ENCODE measurements at regions not wholly inside any gene's neighbourhood (a gene's known extent, or its start where the extent isn't known, plus 50 kb on each side); places are given as distances from the start of the nearest gene placed in this dataset.
"Not testable (repeated sequence)": the region's sequence is repeated elsewhere in the genome, so short reads cannot be mapped to it uniquely, and the experiment has no call there.

DNA sequence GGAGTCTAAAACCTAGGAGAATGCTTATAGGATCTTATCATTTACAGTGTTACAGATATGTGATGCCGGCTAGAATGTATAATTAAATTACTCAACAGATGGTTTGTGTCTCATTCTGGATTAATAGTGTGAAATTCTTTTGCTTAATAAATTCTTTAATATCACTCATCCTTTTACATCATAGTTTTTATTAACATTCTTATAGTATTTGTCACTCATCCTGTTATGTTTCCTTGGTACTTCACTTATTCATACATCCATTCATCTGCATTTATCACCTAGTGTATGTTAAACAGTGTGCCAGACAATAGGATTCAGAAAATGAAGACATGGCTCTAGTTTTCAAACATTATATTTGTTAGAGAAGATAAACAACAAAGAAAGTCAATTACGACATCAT lies 468.7 kb downstream of the FRK start:
- no peak overlapping the region for H3K27ac ChIP-seq (ENCODE audit: low read depth in 1 of 2, low read length in 1 of 2)

DNA sequence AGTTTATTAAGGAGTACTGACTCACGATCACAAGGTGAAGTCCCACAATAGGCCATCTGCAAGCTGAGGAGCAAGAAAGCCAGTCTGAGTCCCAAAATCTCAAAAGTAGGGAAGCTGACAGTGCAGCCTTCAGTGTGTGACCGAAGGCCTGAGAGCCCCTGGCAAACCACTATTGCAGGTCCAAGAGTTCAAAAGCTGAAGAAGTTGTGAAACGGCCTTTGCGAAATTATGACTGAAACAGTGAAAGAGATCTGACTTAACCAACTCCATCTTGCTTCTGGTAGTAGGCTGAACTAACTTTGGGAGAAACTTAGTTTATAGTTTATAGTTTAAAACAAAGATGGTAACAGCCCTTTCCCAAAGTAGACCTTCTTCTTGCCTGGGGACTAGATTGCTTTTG lies 471.6 kb downstream of the FRK start:
- DNase-seq (ENCODE audit: low read depth in 6 of 9, low spot score in 9 of 9); H3K4me3 ChIP-seq (ENCODE audit: low read length in 2 of 2); H3K27me3 ChIP-seq (ENCODE audit: control insufficient read depth in 2 of 2, insufficient read depth in 1 of 2, low read length in 1 of 2); H3K4me1 ChIP-seq (ENCODE audit: control insufficient read depth in 2 of 2, insufficient read depth in 2 of 2, low read length in 2 of 2); H3K27ac ChIP-seq (ENCODE audit: low read depth in 1 of 2, low read length in 1 of 2); H3K9me3 ChIP-seq (ENCODE audit: control insufficient read depth in 2 of 2, insufficient read depth in 1 of 2, low read length in 1 of 2); H3K36me3 ChIP-seq (ENCODE audit: control insufficient read depth in 2 of 2, insufficient read depth in 2 of 2, low read length in 1 of 2): not testable (repeated sequence)
- WGBS, result 95% methylated on average over 4 of the region's 4 CpGs

More for the DNA sequence above, 468.7 kb downstream of the FRK start:
- Histone ChIP-seq H3K9me3 (ENCODE audit: control insufficient read depth in 2 of 2, insufficient read depth in 1 of 2, low read length in 1 of 2) (no peaks in the 10 kb centered on the region), H3K4me3 (ENCODE audit: low read length in 2 of 2) (no peak overlapping the region), H3K4me1 (ENCODE audit: control insufficient read depth in 2 of 2, insufficient read depth in 2 of 2, low read length in 2 of 2) (no peaks in the 10 kb centered on the region), H3K27me3 (ENCODE audit: control insufficient read depth in 2 of 2, insufficient read depth in 1 of 2, low read length in 1 of 2) (no peaks in the 10 kb centered on the region), H3K36me3 (ENCODE audit: control insufficient read depth in 2 of 2, insufficient read depth in 2 of 2, low read length in 1 of 2) (no peaks in the 10 kb centered on the region)
- WGBS, result 96% methylated on average over 2 of the region's 2 CpGs
- no peak for DNase-seq (ENCODE audit: low read depth in 6 of 9, low spot score in 9 of 9)

GRCh38 chr6:115583290-115583689 lies 477.4 kb downstream of the FRK start:
- Histone ChIP-seq H3K27me3 (ENCODE audit: control insufficient read depth in 2 of 2, insufficient read depth in 1 of 2, low read length in 1 of 2) (no peaks in the 10 kb centered on the region), H3K9me3 (ENCODE audit: control insufficient read depth in 2 of 2, insufficient read depth in 1 of 2, low read length in 1 of 2) (no peaks in the 10 kb centered on the region), H3K4me3 (ENCODE audit: low read length in 2 of 2) (no peak overlapping the region), H3K4me1 (ENCODE audit: control insufficient read depth in 2 of 2, insufficient read depth in 2 of 2, low read length in 2 of 2) (no peaks in the 10 kb centered on the region), H3K27ac (ENCODE audit: low read depth in 1 of 2, low read length in 1 of 2) (no peak overlapping the region), H3K36me3 (ENCODE audit: control insufficient read depth in 2 of 2, insufficient read depth in 2 of 2, low read length in 1 of 2) (no peaks in the 10 kb centered on the region)
- 72% methylated on average over 1 of the region's 1 CpG for WGBS
- DNase-seq (ENCODE audit: low read depth in 6 of 9, low spot score in 9 of 9), result no peak

- no peaks in the 10 kb centered on the region for H3K4me1 ChIP-seq (ENCODE audit: control insufficient read depth in 2 of 2, insufficient read depth in 2 of 2, low read length in 2 of 2)
- WGBS, result 100% methylated on average over 2 of the region's 2 CpGs
- H3K9me3 ChIP-seq (ENCODE audit: control insufficient read depth in 2 of 2, insufficient read depth in 1 of 2, low read length in 1 of 2), result no peaks in the 10 kb centered on the region
- H3K27ac ChIP-seq (ENCODE audit: low read depth in 1 of 2, low read length in 1 of 2), result no peak overlapping the region
- H3K27me3 ChIP-seq (ENCODE audit: control insufficient read depth in 2 of 2, insufficient read depth in 1 of 2, low read length in 1 of 2), result no peaks in the 10 kb centered on the region
- no peak overlapping the region for H3K4me3 ChIP-seq (ENCODE audit: low read length in 2 of 2)
- DNase-seq (ENCODE audit: low read depth in 6 of 9, low spot score in 9 of 9), result no peak
- H3K36me3 ChIP-seq (ENCODE audit: control insufficient read depth in 2 of 2, insufficient read depth in 2 of 2, low read length in 1 of 2), result no peaks in the 10 kb centered on the region
Observed at GRCh38 chr6:115582386-115582785, 478.3 kb downstream of the FRK start.

- not testable (repeated sequence) for DNase-seq (ENCODE audit: low read depth in 6 of 9, low spot score in 9 of 9); H3K27ac ChIP-seq (ENCODE audit: low read depth in 1 of 2, low read length in 1 of 2); H3K27me3 ChIP-seq (ENCODE audit: control insufficient read depth in 2 of 2, insufficient read depth in 1 of 2, low read length in 1 of 2); H3K4me1 ChIP-seq (ENCODE audit: control insufficient read depth in 2 of 2, insufficient read depth in 2 of 2, low read length in 2 of 2); H3K4me3 ChIP-seq (ENCODE audit: low read length in 2 of 2); H3K9me3 ChIP-seq (ENCODE audit: control insufficient read depth in 2 of 2, insufficient read depth in 1 of 2, low read length in 1 of 2); H3K36me3 ChIP-seq (ENCODE audit: control insufficient read depth in 2 of 2, insufficient read depth in 2 of 2, low read length in 1 of 2)
- WGBS, result 74% methylated on average over 2 of the region's 2 CpGs
Observed at GRCh38 chr6:115579565-115579964, 481.1 kb downstream of the FRK start.

DNA sequence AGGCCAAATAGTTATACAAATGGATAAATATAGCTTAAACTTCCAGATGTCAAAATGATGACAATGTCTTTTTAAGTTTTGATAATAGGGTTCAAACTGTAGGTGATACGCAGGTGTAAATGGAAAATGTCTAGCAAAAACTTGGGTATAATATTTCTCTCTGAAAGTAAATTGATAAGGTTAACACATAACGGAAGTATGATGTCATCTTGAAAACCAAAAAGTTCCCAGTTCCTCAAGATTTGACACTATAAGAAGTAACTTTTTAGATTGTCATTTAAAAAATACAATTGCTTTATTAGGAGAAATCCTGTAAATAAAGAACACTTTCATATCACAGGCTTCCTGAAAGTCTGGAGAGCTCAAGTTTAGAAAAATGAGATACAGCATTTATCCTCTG lies 483.4 kb downstream of the FRK start:
- Histone ChIP-seq H3K27me3 (ENCODE audit: control insufficient read depth in 2 of 2, insufficient read depth in 1 of 2, low read length in 1 of 2) (no peaks in the 10 kb centered on the region), H3K9me3 (ENCODE audit: control insufficient read depth in 2 of 2, insufficient read depth in 1 of 2, low read length in 1 of 2) (no peaks in the 10 kb centered on the region), H3K27ac (ENCODE audit: low read depth in 1 of 2, low read length in 1 of 2) (no peak overlapping the region), H3K4me1 (ENCODE audit: control insufficient read depth in 2 of 2, insufficient read depth in 2 of 2, low read length in 2 of 2) (no peaks in the 10 kb centered on the region), H3K36me3 (ENCODE audit: control insufficient read depth in 2 of 2, insufficient read depth in 2 of 2, low read length in 1 of 2) (no peaks in the 10 kb centered on the region), H3K4me3 (ENCODE audit: low read length in 2 of 2) (no peak overlapping the region)
- no peak for DNase-seq (ENCODE audit: low read depth in 6 of 9, low spot score in 9 of 9)
- 68% methylated on average over 2 of the region's 2 CpGs for WGBS

DNA sequence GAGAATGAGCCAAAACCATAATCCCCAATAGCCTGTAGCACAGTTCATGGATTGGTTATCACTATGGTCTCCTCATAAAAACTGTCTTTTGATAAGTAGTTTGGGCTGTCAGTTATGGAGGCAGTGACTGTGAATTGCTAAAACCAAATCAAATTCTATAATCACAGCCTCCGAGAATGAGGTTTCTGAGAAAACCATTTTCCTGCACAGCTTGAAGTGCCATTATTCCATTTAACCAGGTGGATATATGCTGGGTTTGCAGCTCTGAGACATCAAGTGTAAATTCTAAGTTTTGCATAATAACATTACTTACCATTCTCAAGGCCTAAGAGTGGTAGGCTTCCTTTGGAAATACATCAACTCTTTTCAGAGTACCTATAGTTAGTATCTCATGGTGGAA lies 485.4 kb downstream of the FRK start:
- H3K27ac ChIP-seq (ENCODE audit: low read depth in 1 of 2, low read length in 1 of 2), result no peak overlapping the region
- DNase-seq (ENCODE audit: low read depth in 6 of 9, low spot score in 9 of 9), result no peak
- WGBS, result 96% methylated on average over 1 of the region's 1 CpG
- H3K4me1 ChIP-seq (ENCODE audit: control insufficient read depth in 2 of 2, insufficient read depth in 2 of 2, low read length in 2 of 2), result no peaks in the 10 kb centered on the region
- H3K27me3 ChIP-seq (ENCODE audit: control insufficient read depth in 2 of 2, insufficient read depth in 1 of 2, low read length in 1 of 2), result no peaks in the 10 kb centered on the region
- H3K4me3 ChIP-seq (ENCODE audit: low read length in 2 of 2), result no peak overlapping the region
- H3K36me3 ChIP-seq (ENCODE audit: control insufficient read depth in 2 of 2, insufficient read depth in 2 of 2, low read length in 1 of 2), result no peaks in the 10 kb centered on the region
- no peaks in the 10 kb centered on the region for H3K9me3 ChIP-seq (ENCODE audit: control insufficient read depth in 2 of 2, insufficient read depth in 1 of 2, low read length in 1 of 2)

- Histone ChIP-seq H3K4me1 (ENCODE audit: control insufficient read depth in 2 of 2, insufficient read depth in 2 of 2, low read length in 2 of 2) (no peaks in the 10 kb centered on the region), H3K27ac (ENCODE audit: low read depth in 1 of 2, low read length in 1 of 2) (no peak overlapping the region), H3K9me3 (ENCODE audit: control insufficient read depth in 2 of 2, insufficient read depth in 1 of 2, low read length in 1 of 2) (no peaks in the 10 kb centered on the region), H3K27me3 (ENCODE audit: control insufficient read depth in 2 of 2, insufficient read depth in 1 of 2, low read length in 1 of 2) (no peaks in the 10 kb centered on the region), H3K36me3 (ENCODE audit: control insufficient read depth in 2 of 2, insufficient read depth in 2 of 2, low read length in 1 of 2) (no peaks in the 10 kb centered on the region), H3K4me3 (ENCODE audit: low read length in 2 of 2) (no peak overlapping the region)
- WGBS, result 86% methylated on average over 2 of the region's 2 CpGs
- DNase-seq (ENCODE audit: low read depth in 6 of 9, low spot score in 9 of 9), result no peak
Observed at GRCh38 chr6:115573861-115574260, 486.8 kb downstream of the FRK start.

DNA sequence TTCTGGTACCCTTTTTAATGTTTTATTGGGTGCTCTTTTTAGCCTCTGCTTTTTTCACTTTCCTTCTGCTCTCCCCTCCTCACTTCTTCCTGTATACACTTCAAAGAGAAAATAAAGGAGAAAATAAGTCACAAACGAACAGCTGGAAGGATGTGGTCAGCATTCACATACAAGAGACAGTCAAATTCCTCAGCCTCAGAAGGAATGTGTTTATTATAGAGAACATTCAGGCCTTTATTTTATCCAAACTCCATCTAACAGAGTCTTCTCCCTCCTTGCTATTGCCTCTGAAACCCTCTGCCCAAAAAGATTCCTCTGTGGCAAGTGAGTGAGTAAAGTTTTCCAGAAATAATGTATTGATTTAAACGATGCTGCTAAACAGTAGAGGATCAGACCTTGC lies 490.4 kb downstream of the FRK start:
- H3K27me3 ChIP-seq (ENCODE audit: control insufficient read depth in 2 of 2, insufficient read depth in 1 of 2, low read length in 1 of 2), result no peaks in the 10 kb centered on the region
- WGBS, result 36% methylated on average over 2 of the region's 2 CpGs
- no peak for DNase-seq (ENCODE audit: low read depth in 6 of 9, low spot score in 9 of 9)

GRCh38 chr6:115554060-115554459 lies 506.6 kb downstream of the FRK start:
- WGBS, result 80% methylated on average over 4 of the region's 4 CpGs
- no peaks in the 10 kb centered on the region for H3K36me3 ChIP-seq (ENCODE audit: control insufficient read depth in 2 of 2, insufficient read depth in 2 of 2, low read length in 1 of 2)

More for the DNA sequence above, 490.4 kb downstream of the FRK start:
- no peak overlapping the region for H3K27ac ChIP-seq (ENCODE audit: low read depth in 1 of 2, low read length in 1 of 2)
- H3K36me3 ChIP-seq (ENCODE audit: control insufficient read depth in 2 of 2, insufficient read depth in 2 of 2, low read length in 1 of 2), result no peaks in the 10 kb centered on the region
- no peaks in the 10 kb centered on the region for H3K4me1 ChIP-seq (ENCODE audit: control insufficient read depth in 2 of 2, insufficient read depth in 2 of 2, low read length in 2 of 2)
- no peaks in the 10 kb centered on the region for H3K9me3 ChIP-seq (ENCODE audit: control insufficient read depth in 2 of 2, insufficient read depth in 1 of 2, low read length in 1 of 2)
- H3K4me3 ChIP-seq (ENCODE audit: low read length in 2 of 2), result no peak overlapping the region

More at GRCh38 chr6:115554060-115554459, 506.6 kb downstream of the FRK start:
- no peaks in the 10 kb centered on the region for H3K27me3 ChIP-seq (ENCODE audit: control insufficient read depth in 2 of 2, insufficient read depth in 1 of 2, low read length in 1 of 2)
- no peak for DNase-seq (ENCODE audit: low read depth in 6 of 9, low spot score in 9 of 9)
- no peaks in the 10 kb centered on the region for H3K4me1 ChIP-seq (ENCODE audit: control insufficient read depth in 2 of 2, insufficient read depth in 2 of 2, low read length in 2 of 2)
- H3K27ac ChIP-seq (ENCODE audit: low read depth in 1 of 2, low read length in 1 of 2), result no peak overlapping the region
- H3K4me3 ChIP-seq (ENCODE audit: low read length in 2 of 2), result no peak overlapping the region
- H3K9me3 ChIP-seq (ENCODE audit: control insufficient read depth in 2 of 2, insufficient read depth in 1 of 2, low read length in 1 of 2), result no peaks in the 10 kb centered on the region

Data from thymus (tissue), 11 donors.